ENCODE measurements at regions not wholly inside any gene's neighbourhood (a gene's known extent, or its start where the extent isn't known, plus 50 kb on each side); places are given as distances from the start of the nearest gene placed in this dataset.

GRCh38 chr7:10723832-10724231, 249.8 kb upstream of the PHF14 start:
- no peak for DNase-seq (ENCODE audit: low read depth)
- no peak overlapping the region for H3K4me3 ChIP-seq (ENCODE audit: low read depth, low read length)
- TF ChIP-seq CTCF (IDR thresholded peaks at IDR 0.05; ENCODE audit: insufficient read depth, low read length) = no peak

- no peak for DNase-seq (ENCODE audit: low read depth)
- TF ChIP-seq CTCF (IDR thresholded peaks at IDR 0.05; ENCODE audit: insufficient read depth, low read length) = no peak
- H3K4me3 ChIP-seq (ENCODE audit: low read depth, low read length) = no peak overlapping the region
These were observed 249.2 kb upstream of the PHF14 start for GRCh38 chr7:10724449-10724848.

GRCh38 chr7:10727636-10728035, 246.0 kb upstream of the PHF14 start:
- H3K4me3 ChIP-seq (ENCODE audit: low read depth, low read length) = no peak overlapping the region
- no peak for DNase-seq (ENCODE audit: low read depth)
- TF ChIP-seq CTCF (IDR thresholded peaks at IDR 0.05; ENCODE audit: insufficient read depth, low read length) = no peak

- no peak for DNase-seq (ENCODE audit: low read depth)
- no peak overlapping the region for H3K4me3 ChIP-seq (ENCODE audit: low read depth, low read length)
- no peak for TF ChIP-seq CTCF (IDR thresholded peaks at IDR 0.05; ENCODE audit: insufficient read depth, low read length)
These were observed 242.4 kb upstream of the PHF14 start for GRCh38 chr7:10731253-10731773.

GRCh38 chr7:10733747-10734146, 239.9 kb upstream of the PHF14 start:
- no peak for TF ChIP-seq CTCF (IDR thresholded peaks at IDR 0.05; ENCODE audit: insufficient read depth, low read length)
- no peak overlapping the region for H3K4me3 ChIP-seq (ENCODE audit: low read depth, low read length)
- no peak for DNase-seq (ENCODE audit: low read depth)

GRCh38 chr7:10734595-10734994, 239.1 kb upstream of the PHF14 start:
- no peak overlapping the region for H3K4me3 ChIP-seq (ENCODE audit: low read depth, low read length)
- no peak for DNase-seq (ENCODE audit: low read depth)
- no peak for TF ChIP-seq CTCF (IDR thresholded peaks at IDR 0.05; ENCODE audit: insufficient read depth, low read length)

GRCh38 chr7:10739401-10739800, 234.3 kb upstream of the PHF14 start:
- no peak overlapping the region for H3K4me3 ChIP-seq (ENCODE audit: low read depth, low read length)
- no peak for TF ChIP-seq CTCF (IDR thresholded peaks at IDR 0.05; ENCODE audit: insufficient read depth, low read length)
- DNase-seq (ENCODE audit: low read depth) = no peak
